ENCODE measurements at regions not wholly inside any gene's neighbourhood (a gene's known extent, or its start where the extent isn't known, plus 50 kb on each side); places are given as distances from the start of the nearest gene placed in this dataset.

- DNase-seq, result no peak
- Histone ChIP-seq H3K27me3 (no peaks in the 10 kb centered on the region), H3K4me3 (no peak overlapping the region), H3K9me3 (no peaks in the 10 kb centered on the region), H3K4me1 (no peaks in the 10 kb centered on the region), H3K36me3 (no peaks in the 10 kb centered on the region), H3K27ac (no peak overlapping the region)
- no peak for ATAC-seq
- intact Hi-C loops (cut with DNase I; ENCODE audit: low total_unique reads) (no loop called here), in situ Hi-C loops (cut with MboI; ENCODE audit: low sequenced_read_pairs in 4 of 4) (no loop called here)
- no peak for TF ChIP-seq CTCF (IDR thresholded peaks at IDR 0.05 in 4 of 5, conservative IDR thresholded peaks at IDR 0.05 in 1 of 5)
- no peak for TF ChIP-seq POLR2A (IDR thresholded peaks at IDR 0.05)
These were observed 156.2 kb upstream of the CTTNBP2NL start for GRCh38 chr1:112239683-112240330.

DNA sequence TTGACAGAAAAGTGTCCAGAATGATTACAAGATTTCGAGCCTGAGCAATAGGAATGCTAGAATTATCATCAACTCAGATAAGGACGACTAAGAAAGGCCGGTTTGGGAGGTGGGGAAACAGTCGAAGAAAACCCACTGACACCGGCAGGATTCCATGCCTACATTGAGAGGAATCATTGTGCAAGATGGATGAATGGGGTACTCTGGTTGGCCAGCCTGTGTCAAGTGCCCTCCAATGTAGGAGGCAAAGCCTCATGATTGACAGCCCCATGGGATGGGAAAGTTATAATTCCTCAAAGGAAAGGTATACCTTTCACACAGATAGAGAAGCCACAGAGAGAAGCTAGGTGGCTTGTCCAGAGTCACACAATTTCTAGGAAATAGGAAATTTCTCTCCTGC lies 153.5 kb upstream of the CTTNBP2NL start:
- Histone ChIP-seq H3K4me1 (no peaks in the 10 kb centered on the region), H3K27ac (no peak overlapping the region), H3K4me3 (no peak overlapping the region), H3K36me3 (no peaks in the 10 kb centered on the region), H3K27me3 (no peaks in the 10 kb centered on the region), H3K9me3 (no peaks in the 10 kb centered on the region)
- in situ Hi-C loops (cut with MboI; ENCODE audit: low sequenced_read_pairs in 4 of 4), result no loop called here
- DNase-seq (no peak), ATAC-seq (no peak)
- intact Hi-C loops (cut with DNase I; ENCODE audit: low total_unique reads), result no loop called here
- TF ChIP-seq POLR2A (IDR thresholded peaks at IDR 0.05) (no peak), CTCF (IDR thresholded peaks at IDR 0.05 in 4 of 5, conservative IDR thresholded peaks at IDR 0.05 in 1 of 5) (no peak)

GRCh38 chr1:112244131-112244530 lies 151.9 kb upstream of the CTTNBP2NL start:
- Histone ChIP-seq H3K27ac (no peak overlapping the region), H3K36me3 (no peaks in the 10 kb centered on the region), H3K4me1 (no peaks in the 10 kb centered on the region), H3K27me3 (no peaks in the 10 kb centered on the region), H3K4me3 (no peak overlapping the region), H3K9me3 (no peaks in the 10 kb centered on the region)
- intact Hi-C loops (cut with DNase I; ENCODE audit: low total_unique reads), result no loop called here
- no peak for TF ChIP-seq POLR2A (IDR thresholded peaks at IDR 0.05)
- DNase-seq (no peak), ATAC-seq (no peak)
- in situ Hi-C loops (cut with MboI; ENCODE audit: low sequenced_read_pairs in 4 of 4), result no loop called here

GRCh38 chr1:112245114-112245513 lies 150.9 kb upstream of the CTTNBP2NL start:
- no peak overlapping the region for H3K27ac ChIP-seq
- no peaks in the 10 kb centered on the region for H3K27me3 ChIP-seq
- intact Hi-C loops (cut with DNase I; ENCODE audit: low total_unique reads) (no loop called here), in situ Hi-C loops (cut with MboI; ENCODE audit: low sequenced_read_pairs in 4 of 4) (no loop called here)
- ATAC-seq (no peak), DNase-seq (no peak)
- no peak for TF ChIP-seq POLR2A (IDR thresholded peaks at IDR 0.05)
- no peak for TF ChIP-seq CTCF (IDR thresholded peaks at IDR 0.05 in 4 of 5, conservative IDR thresholded peaks at IDR 0.05 in 1 of 5)
- no peaks in the 10 kb centered on the region for H3K9me3 ChIP-seq
- no peak overlapping the region for H3K4me3 ChIP-seq
- H3K36me3 ChIP-seq, result no peaks in the 10 kb centered on the region
- no peaks in the 10 kb centered on the region for H3K4me1 ChIP-seq

GRCh38 chr1:112247036-112247597 lies 148.9 kb upstream of the CTTNBP2NL start:
- Histone ChIP-seq H3K9me3 (no peaks in the 10 kb centered on the region), H3K4me1 (no peaks in the 10 kb centered on the region), H3K27ac (no peak overlapping the region), H3K36me3 (no peaks in the 10 kb centered on the region), H3K27me3 (no peaks in the 10 kb centered on the region), H3K4me3 (no peak overlapping the region)
- DNase-seq (no peak), ATAC-seq (no peak)
- intact Hi-C loops (cut with DNase I; ENCODE audit: low total_unique reads) (no loop called here), in situ Hi-C loops (cut with MboI; ENCODE audit: low sequenced_read_pairs in 4 of 4) (no loop called here)
- no peak for TF ChIP-seq POLR2A (IDR thresholded peaks at IDR 0.05)
- TF ChIP-seq CTCF (IDR thresholded peaks at IDR 0.05 in 4 of 5, conservative IDR thresholded peaks at IDR 0.05 in 1 of 5), result no peak
